ENCODE measurements at regions not wholly inside any gene's neighbourhood (a gene's known extent, or its start where the extent isn't known, plus 50 kb on each side); places are given as distances from the start of the nearest gene placed in this dataset.

DNA sequence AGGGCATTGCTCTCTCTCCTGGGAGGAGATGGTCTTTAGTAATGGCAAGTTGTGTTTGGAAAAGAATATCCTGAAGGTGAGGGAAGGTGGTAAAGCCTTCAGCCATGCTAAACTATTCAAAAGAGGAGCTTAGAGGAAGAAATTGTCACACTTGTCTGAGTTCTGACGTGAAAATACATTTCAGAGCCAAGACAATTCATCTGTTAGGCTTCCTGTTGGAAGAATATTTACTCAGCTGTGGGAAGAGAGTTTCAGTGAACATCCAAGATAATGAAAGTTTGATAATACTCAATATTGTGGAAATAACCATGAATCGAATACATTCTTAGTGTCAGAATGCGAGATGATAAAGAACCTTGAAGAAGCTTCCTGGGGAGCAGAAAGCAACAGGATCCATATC lies 143.3 kb downstream of the GPAT3 start:
- TF ChIP-seq, protein P1, sequence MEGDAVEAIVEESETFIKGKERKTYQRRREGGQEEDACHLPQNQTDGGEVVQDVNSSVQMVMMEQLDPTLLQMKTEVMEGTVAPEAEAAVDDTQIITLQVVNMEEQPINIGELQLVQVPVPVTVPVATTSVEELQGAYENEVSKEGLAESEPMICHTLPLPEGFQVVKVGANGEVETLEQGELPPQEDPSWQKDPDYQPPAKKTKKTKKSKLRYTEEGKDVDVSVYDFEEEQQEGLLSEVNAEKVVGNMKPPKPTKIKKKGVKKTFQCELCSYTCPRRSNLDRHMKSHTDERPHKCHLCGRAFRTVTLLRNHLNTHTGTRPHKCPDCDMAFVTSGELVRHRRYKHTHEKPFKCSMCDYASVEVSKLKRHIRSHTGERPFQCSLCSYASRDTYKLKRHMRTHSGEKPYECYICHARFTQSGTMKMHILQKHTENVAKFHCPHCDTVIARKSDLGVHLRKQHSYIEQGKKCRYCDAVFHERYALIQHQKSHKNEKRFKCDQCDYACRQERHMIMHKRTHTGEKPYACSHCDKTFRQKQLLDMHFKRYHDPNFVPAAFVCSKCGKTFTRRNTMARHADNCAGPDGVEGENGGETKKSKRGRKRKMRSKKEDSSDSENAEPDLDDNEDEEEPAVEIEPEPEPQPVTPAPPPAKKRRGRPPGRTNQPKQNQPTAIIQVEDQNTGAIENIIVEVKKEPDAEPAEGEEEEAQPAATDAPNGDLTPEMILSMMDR (IDR thresholded peaks at IDR 0.05; ENCODE audit: low read depth, low read length) = no peak
- TF ChIP-seq EZH2phosphoT487 (IDR thresholded peaks at IDR 0.05; ENCODE audit: low read depth) = no peak

Measured in OCI-LY3 (cell line).